Activated T-cell treated with anti-CD3 and anti-CD28 coated beads, Interleukin-2, amount 50 U/mL, for 24 hours (primary cell): ENCODE measurements at regions not wholly inside any gene's neighbourhood (a gene's known extent, or its start where the extent isn't known, plus 50 kb on each side); places are given as distances from the start of the nearest gene placed in this dataset.
A peak's percentile ranks its signal among the peaks of the same experiment; 100 is the strongest.

Experiments used
- DNase-seq: peaks from one replicate; pipeline ENCODE4 v3.0.0-alpha.2; 2020
- H3K27ac Mint-ChIP-seq: 2 replicates; pipeline ENCODE4 v1.8.0; 2020; ENCODE audit warnings: mild to moderate bottlenecking, mixed read lengths
- H3K27me3 Mint-ChIP-seq: 2 replicates; pipeline ENCODE4 v1.8.0; 2020; ENCODE audit warnings: mixed read lengths
- H3K36me3 Mint-ChIP-seq: 2 replicates; pipeline ENCODE4 v1.8.0; 2020; ENCODE audit warnings: low read depth, mixed read lengths
- H3K4me1 Mint-ChIP-seq: 2 replicates; pipeline ENCODE4 v1.8.0; 2020; ENCODE audit warnings: low read depth, mixed read lengths
- H3K4me3 Mint-ChIP-seq: 2 replicates; pipeline ENCODE4 v1.8.0; 2020; ENCODE audit warnings: mild to moderate bottlenecking, moderate library complexity, mixed read lengths
- H3K9me3 Mint-ChIP-seq: 2 replicates; pipeline ENCODE4 v1.8.0; 2020; ENCODE audit warnings: mixed read lengths

DNA sequence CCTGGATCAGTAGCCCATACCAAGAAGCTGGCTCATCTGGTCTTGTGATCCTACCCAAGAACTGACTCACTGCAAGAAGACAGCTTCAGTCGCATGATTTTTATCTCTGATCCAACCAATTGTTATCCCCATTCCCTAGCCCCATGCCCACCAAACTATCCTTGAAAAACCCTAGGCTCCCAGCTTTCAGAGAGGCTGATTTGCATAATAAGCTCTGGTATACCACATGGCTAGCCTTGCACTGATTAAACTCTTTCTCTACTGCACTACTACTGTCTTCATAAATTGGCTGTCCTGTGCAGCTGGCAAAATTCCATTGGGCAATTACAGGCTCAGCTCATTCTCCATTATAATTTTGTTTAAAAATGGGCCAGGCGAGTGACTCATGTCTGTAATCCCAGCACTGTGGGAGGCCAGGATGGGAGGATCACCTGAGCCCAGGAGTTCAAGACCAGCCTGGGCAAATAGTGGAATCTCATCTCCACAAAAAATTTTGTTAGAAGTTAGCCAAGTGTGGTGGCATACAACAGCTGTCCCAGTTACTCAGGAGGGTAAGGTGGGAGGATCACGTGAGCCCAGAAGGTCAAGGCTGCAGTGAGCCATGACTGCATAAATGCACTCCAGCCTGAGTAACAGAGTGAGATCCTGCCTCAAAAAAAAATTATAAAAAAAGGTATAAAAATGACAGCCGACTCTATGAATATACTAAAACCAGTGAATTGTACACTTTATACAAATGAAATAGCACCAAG lies 76.7 kb upstream of the EIF5 start:
- no peak overlapping the region for H3K4me3 Mint-ChIP-seq
- H3K27ac Mint-ChIP-seq = no peak overlapping the region
- H3K36me3 Mint-ChIP-seq = no peaks in the 10 kb centered on the region
- H3K9me3 Mint-ChIP-seq = no peaks in the 10 kb centered on the region
- no peak for DNase-seq
- H3K27me3 Mint-ChIP-seq = peaks cover 24% of the 10 kb centered on the region
- H3K4me1 Mint-ChIP-seq = peaks cover 9% of the 10 kb centered on the region

DNA sequence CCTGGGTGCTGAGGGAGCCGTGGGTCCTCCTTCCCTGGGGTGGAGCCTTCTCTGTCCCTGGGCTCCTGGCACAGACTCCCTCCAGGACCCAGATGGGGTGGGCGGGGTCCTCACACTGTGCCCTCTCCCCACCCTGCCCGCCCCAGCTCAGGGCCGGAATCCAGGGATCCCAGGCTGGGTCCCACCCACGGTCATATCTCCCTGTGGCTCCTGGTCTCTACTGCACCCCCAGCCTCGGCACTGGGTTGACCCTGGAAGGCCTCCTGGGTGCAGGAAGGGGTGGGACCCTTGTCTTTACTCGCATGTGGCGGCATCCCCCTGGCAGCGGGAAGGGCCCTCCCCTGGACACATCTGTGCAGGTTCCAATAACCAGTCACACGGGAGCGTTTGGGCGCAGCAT lies 75.8 kb upstream of the EIF5 start:
- H3K27ac Mint-ChIP-seq = no peak overlapping the region
- peaks cover 9% of the 10 kb centered on the region for H3K4me1 Mint-ChIP-seq
- H3K4me3 Mint-ChIP-seq = no peak overlapping the region
- no peak for DNase-seq
- H3K9me3 Mint-ChIP-seq = no peaks in the 10 kb centered on the region
- no peaks in the 10 kb centered on the region for H3K36me3 Mint-ChIP-seq
- H3K27me3 Mint-ChIP-seq = peaks cover 32% of the 10 kb centered on the region

DNA sequence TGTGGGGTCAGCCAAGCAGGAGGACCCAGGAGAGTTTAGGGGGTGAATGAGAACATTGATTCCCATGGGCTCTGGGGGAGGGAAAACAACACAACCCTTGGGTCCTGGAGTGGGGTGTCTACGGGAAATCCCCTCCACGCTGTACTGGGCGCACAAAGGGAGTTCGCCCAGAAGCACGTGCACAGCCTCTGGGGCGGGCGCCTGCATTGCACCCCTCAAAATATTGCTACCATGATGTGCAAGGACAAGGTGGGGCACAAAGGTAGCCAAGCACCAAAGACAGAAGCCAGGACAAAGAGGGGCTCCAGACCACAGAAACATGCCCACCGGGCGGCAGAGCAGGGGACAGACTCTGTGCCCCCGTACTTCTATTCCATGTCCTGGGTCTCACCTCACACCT lies 74.9 kb upstream of the EIF5 start:
- H3K9me3 Mint-ChIP-seq = no peaks in the 10 kb centered on the region
- no peak overlapping the region for H3K27ac Mint-ChIP-seq
- H3K4me1 Mint-ChIP-seq = peaks cover 9% of the 10 kb centered on the region
- no peak for DNase-seq
- H3K27me3 Mint-ChIP-seq = peaks cover 29% of the 10 kb centered on the region
- no peaks in the 10 kb centered on the region for H3K36me3 Mint-ChIP-seq
- H3K4me3 Mint-ChIP-seq = no peak overlapping the region

DNA sequence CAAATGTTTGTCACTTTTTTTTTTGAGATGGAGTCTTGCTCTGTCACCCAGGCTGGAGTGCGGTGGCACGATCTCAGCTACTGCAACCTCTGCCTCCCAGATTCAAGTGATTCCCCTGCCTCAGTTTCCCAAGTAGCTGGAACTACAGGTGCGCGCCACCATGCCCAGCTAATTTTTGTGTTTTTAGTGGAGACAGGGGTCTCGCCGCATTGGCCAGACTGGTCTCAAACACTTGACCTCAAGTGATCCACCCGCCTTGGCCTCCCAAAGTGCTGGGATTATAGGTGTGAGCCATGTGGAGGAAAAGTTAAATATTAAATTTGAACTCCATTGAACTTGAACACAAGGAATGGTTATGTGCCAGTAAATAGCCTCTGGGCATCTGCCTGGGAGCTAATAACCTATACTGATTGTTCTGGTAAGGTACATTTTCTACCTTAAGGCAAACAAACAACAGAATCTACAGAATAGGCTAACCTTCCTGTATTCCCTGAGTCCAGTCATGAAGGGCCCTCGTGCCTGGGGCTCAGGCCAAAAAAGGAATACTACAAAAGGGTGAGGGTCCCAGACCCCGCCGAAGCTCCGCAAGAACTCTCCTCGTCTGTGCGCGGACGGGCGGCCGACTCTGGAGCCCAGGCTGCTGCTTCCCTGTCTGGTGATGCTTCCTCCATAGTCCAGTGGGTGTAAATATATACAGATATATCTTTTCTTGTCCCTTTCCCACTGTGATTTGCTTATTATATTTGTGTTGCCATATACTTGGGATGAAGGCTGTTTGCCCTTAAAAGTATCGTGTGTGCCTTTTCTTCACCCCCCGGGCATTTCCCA lies 74.0 kb upstream of the EIF5 start:
- no peaks in the 10 kb centered on the region for H3K9me3 Mint-ChIP-seq
- H3K4me1 Mint-ChIP-seq = peaks cover 9% of the 10 kb centered on the region
- no peaks in the 10 kb centered on the region for H3K36me3 Mint-ChIP-seq
- DNase-seq = no peak
- peak overlapping the region; percentile 34 for H3K4me3 Mint-ChIP-seq
- H3K27me3 Mint-ChIP-seq = peaks cover 33% of the 10 kb centered on the region
- no peak overlapping the region for H3K27ac Mint-ChIP-seq

DNA sequence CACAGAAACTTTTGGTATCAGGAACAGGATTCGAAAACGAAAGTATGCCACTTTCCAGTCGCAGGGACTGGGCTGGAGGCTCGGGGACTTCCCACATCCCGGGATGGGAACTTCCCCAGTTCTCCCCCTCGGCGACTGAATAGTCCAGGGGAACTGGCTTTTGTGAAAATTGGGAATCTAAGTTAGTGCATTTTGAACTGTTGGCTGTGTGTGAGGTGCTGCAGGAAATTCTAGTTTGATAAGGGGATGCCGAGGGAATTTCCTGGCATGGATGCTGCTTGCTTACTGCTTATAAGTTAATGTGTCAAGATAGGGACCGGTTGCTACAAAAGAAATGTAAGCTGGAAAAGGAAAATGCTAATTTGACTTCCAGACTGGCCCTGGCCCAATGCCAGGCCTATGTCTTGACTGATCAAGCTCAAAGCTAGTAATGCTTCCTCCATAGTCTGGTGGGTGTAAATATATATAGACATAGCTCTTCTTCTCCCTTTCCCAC lies 73.4 kb upstream of the EIF5 start:
- H3K4me1 Mint-ChIP-seq = peaks cover 9% of the 10 kb centered on the region
- no peak overlapping the region for H3K27ac Mint-ChIP-seq
- H3K36me3 Mint-ChIP-seq = no peaks in the 10 kb centered on the region
- peaks cover 33% of the 10 kb centered on the region for H3K27me3 Mint-ChIP-seq
- DNase-seq = no peak
- H3K4me3 Mint-ChIP-seq = peak overlapping the region; percentile 34
- no peaks in the 10 kb centered on the region for H3K9me3 Mint-ChIP-seq

DNA sequence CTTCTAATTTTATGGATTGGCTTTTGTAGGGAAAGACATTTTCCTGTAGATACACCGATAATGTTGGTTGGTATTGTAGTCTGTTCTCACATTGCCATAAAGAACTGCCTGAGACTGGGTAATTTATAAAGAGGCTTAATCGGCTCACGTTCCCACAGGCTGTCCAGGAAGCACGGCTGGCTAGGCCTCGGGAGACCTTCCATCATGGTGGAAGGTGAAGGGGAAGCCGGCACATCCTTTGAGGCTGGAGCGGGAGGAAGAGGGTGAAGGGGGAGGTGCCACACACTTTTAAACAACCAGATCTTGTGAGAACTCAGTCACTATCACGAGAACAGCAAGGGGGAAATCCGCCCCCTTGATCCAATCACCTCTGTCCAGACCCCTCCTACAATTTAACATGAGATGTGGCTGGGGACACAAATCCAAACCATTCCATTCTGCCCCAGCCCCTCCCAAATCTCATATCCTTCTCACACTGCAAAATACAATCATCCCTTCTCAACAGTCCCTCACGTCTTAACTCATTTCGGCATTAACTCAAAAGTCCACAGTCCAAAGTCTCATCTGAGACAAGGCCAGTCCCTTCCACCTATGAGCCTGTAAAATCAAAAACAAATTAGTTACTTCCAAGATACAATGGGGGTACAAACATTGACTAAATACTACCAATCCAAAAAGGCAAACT lies 66.7 kb upstream of the EIF5 start:
- Mint-ChIP-seq H3K27ac (no peak overlapping the region), H3K9me3 (no peaks in the 10 kb centered on the region), H3K4me1 (no peaks in the 10 kb centered on the region), H3K27me3 (peaks cover 75% of the 10 kb centered on the region), H3K36me3 (no peaks in the 10 kb centered on the region), H3K4me3 (no peak overlapping the region)
- DNase-seq = no peak

DNA sequence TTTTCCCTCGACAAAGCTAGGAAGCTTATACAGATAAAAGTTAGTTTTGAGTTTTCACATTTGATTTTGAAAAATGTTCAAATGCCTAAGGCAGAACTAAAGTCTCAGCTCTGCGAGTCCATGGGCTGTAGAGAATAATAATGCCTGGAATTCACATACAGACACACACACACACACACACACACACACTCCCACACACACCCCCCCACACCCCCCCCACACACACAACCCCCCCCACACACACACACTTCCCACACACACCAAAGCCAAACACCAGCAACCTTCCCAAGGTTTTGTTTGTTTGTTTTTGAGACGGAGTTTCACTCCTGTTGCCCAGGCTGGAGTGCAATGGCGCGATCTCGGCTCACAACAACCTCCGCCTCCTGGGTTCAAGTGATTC lies 62.8 kb upstream of the EIF5 start:
- Mint-ChIP-seq H3K27ac (no peak overlapping the region), H3K4me1 (no peaks in the 10 kb centered on the region), H3K4me3 (no peak overlapping the region), H3K36me3 (no peaks in the 10 kb centered on the region), H3K9me3 (no peaks in the 10 kb centered on the region), H3K27me3 (peaks cover 77% of the 10 kb centered on the region)
- DNase-seq = no peak

DNA sequence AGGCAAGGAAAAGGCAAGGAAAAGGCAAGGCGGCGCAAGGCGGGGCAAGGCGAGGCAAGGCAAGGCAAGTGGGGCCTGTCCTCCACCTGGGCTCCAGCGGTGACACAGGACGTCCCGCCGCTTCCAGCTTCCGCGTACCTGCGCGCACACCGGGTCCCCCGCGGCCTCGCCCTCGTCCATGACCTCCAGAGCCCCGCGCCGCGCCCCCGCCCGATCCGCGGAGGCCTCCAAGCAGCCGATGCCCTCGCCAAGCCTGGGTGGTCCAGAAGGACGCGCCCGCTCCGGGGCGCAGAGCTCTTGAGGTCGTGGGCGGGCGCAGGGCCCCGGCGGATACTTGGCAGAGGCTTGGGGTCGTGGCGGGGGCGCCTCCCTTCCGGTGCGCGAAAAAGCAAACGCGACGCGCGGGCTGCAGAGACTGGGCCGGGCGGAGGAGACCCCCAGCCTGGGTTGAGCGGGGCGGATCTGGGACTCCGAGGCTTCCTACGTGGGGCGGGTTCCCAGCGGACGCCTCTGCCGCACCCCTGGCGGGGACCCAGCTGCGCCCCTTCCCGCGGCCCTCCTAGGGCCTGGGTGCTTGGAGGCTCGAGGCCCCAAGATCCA lies 60.8 kb upstream of the EIF5 start:
- H3K9me3 Mint-ChIP-seq = no peaks in the 10 kb centered on the region
- H3K4me3 Mint-ChIP-seq = no peak overlapping the region
- peaks cover 73% of the 10 kb centered on the region for H3K27me3 Mint-ChIP-seq
- no peak overlapping the region for H3K27ac Mint-ChIP-seq
- no peaks in the 10 kb centered on the region for H3K4me1 Mint-ChIP-seq
- H3K36me3 Mint-ChIP-seq = no peaks in the 10 kb centered on the region
- no peak for DNase-seq

DNA sequence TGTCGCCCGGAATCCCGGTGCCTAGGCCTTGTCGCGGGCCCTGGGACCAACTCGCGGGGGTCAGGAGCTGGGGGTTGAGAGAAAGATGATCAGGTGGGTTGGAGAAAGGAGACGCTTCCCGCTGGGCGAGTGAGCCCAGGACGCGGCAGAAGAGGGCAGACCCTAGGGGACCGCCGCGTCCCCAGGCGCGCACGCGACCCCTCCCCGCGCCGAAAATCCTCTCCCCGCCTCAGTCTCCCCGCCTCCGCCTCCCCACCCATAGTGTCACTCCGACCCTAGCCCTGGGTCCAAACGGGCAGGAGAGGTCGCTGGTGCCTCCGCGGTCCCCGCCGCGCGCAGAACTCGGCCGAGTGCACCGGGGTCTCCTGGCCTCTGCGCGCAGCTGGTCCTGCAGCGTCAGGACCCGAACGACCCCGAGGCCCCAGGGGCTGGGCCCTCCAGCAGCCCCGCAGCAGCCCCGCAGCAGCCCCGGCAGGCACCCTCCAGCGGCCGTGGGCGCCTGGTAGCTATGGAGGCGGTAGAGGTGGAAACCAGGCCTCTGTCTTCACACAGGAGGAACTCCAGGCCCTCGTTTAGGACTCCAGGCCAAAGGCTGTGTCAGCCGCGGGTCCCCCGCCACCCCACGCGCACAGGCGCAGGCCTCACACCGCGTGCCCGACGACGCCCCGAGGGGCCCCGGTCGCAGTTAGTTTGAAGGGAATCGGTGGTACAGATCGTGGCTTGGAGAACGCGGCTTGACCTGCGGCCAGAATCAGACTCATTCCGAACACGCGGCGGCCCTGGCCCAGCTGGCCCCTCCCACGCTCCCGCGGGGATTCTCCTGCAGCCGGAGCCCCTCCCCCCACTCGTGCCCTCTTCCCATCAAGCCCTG lies 60.1 kb upstream of the EIF5 start:
- no peaks in the 10 kb centered on the region for H3K4me1 Mint-ChIP-seq
- H3K27me3 Mint-ChIP-seq = peaks cover 70% of the 10 kb centered on the region
- no peak overlapping the region for H3K27ac Mint-ChIP-seq

DNA sequence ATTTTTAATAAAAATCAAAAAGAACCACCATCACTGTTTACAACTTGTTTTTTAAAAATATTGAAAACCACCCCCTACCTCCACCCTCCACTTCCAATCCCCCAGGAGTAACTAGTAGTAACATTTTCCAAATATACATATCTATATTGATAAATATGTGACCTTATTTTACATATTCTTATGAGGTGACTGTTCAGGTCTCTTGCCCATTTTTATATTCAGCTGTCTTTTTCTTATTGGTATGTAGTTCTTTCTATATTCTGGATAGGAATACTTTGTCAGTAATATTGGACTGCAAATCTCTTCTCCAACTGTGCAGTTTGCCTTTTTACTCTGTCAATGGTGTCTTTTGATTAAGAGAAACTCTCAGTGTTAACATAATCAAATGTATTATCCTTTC lies 59.0 kb upstream of the EIF5 start:
- Mint-ChIP-seq H3K9me3 (no peaks in the 10 kb centered on the region), H3K27me3 (peaks cover 65% of the 10 kb centered on the region), H3K4me1 (no peaks in the 10 kb centered on the region), H3K36me3 (no peaks in the 10 kb centered on the region), H3K27ac (no peak overlapping the region), H3K4me3 (no peak overlapping the region)
- DNase-seq = no peak

More for the DNA sequence above, 60.1 kb upstream of the EIF5 start:
- H3K36me3 Mint-ChIP-seq = no peaks in the 10 kb centered on the region
- H3K4me3 Mint-ChIP-seq = no peak overlapping the region
- no peak for DNase-seq
- no peaks in the 10 kb centered on the region for H3K9me3 Mint-ChIP-seq

DNA sequence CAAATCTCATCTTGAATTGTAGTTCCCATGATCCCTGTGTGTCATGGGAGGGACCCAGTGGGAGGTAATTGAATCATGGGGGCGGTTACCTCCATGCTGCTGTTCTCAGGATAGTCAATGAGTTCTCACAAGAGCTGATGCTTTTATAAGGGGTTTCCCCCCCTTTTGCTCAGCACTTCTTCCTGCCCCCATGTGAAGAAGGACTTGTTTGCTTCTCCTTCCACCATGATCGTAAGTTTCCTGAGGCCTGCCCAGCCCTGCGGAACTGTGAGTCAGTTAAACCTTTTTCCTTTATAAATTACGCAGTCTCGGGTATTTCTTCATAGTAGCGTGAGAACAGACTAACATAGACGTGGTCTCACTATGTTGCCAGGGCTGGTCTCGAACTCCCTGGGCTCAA lies 56.1 kb upstream of the EIF5 start:
- Mint-ChIP-seq H3K9me3 (no peaks in the 10 kb centered on the region), H3K4me1 (peaks cover 2% of the 10 kb centered on the region), H3K36me3 (no peaks in the 10 kb centered on the region), H3K27ac (no peak overlapping the region), H3K4me3 (no peak overlapping the region), H3K27me3 (peaks cover 69% of the 10 kb centered on the region)
- no peak for DNase-seq

DNA sequence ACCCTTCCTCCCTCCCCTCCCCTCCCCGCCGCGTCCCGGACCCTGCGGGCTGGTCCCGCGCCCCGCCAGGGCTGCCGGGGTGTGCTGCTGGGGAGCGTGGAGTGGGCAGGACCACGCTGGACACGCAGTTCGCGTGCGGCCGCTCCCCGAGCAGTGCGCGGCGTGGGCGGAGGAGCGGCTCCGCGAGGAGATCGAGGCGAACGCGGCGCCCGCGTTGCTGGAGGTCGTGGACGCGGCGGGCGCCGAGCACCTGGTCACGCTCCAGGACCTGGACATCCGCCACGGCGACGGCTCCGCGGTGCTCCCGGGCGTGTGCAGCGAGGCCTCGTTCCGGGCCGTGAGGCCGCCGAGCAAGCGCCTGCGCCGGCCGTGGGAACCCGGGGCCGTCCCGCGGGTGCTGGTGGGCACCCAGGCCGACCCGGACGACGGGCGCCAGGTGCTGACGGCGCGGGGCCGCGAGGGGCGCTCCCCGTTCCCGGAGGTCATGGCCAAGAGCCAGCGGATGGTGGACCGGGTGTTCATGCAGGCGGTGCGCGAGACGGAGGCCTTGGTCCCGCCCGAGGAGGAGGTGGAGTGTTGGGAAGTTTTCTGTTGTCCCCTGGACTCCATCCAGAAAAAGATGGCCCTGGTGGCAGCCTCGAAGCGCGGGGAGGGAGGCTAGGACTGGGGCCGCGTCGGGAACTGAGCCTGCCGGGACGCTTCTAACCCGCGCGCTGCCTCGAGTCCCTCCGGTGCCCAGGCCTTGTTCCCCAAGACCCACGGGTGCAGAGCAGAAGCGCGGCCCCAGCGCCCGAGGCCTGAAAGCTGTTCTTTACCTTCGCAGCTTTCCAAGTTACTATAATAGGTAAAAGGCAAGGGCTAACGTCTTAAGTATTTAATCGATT lies 54.7 kb upstream of the EIF5 start:
- H3K9me3 Mint-ChIP-seq = no peaks in the 10 kb centered on the region
- peaks cover 77% of the 10 kb centered on the region for H3K27me3 Mint-ChIP-seq
- no peak overlapping the region for H3K27ac Mint-ChIP-seq
- DNase-seq = no peak
- H3K36me3 Mint-ChIP-seq = no peaks in the 10 kb centered on the region
- peaks cover 2% of the 10 kb centered on the region for H3K4me1 Mint-ChIP-seq
- H3K4me3 Mint-ChIP-seq = peak overlapping the region; percentile 29

DNA sequence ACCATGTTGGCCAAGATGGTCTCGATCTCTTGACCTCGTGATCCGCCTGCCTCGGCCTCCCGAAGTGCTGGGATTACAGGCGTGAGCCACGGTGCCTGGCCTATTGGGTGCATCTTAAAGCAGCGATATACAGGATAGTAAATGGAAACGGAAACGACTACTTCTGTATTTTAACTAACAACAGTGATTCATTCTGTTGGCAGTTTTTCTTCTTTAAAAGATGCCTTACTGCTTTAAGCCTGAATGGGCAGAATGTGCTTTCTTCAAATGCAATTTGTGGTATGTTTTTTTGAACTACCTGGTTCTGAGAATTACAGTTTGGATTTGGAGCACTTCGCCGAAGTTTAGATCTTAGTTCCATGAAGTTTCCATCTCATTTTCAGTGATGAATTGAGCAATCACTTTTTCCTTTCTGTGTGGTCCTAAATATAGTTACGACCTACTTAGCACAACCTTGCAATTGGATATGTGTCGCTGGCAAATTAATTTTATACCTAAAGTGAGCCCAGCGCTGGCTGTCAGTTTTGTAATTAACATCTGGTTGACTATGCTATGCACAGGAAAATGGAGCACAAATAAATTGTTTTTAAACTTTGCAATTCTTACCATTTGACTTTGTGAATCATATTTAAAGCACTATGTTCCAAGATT lies 53.6 kb upstream of the EIF5 start:
- Mint-ChIP-seq H3K9me3 (no peaks in the 10 kb centered on the region), H3K4me1 (peaks cover 2% of the 10 kb centered on the region), H3K36me3 (no peaks in the 10 kb centered on the region), H3K27me3 (peaks cover 77% of the 10 kb centered on the region), H3K27ac (no peak overlapping the region), H3K4me3 (no peak overlapping the region)
- no peak for DNase-seq
